Superior temporal gyrus (tissue), 1 donor: ENCODE measurements at regions not wholly inside any gene's neighbourhood (a gene's known extent, or its start where the extent isn't known, plus 50 kb on each side); places are given as distances from the start of the nearest gene placed in this dataset.

ENCODE experiments used
- DNase-seq: peaks from one replicate; pipeline ENCODE4 v3.0.0-alpha.2; 2016; ENCODE audit errors: extremely low spot score

GRCh38 chrX:110858565-110858964 is 62.9 kb upstream of the CHRDL1 start:
- DNase-seq = no peak

DNA sequence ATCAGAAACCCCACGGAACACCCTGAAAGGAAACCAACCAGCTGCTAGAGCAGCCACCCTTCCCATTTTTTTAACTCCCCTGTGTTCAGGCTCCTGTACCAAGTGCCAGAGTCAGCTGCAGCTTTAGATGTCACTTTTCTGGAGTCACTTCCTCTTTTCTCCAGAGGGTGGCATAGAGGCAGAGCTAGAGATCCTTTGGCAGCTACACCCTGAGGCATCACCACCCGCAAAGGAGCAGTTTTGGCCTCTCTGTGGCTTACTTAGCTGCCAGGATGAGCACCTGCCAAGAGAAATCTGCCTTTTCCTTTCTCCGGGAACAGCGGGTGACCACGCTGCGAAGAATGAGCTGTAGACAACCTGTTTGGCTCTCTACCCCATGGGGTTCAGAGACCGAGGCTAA is 58.0 kb upstream of the CHRDL1 start:
- DNase-seq = peak; percentile 46

- peak; percentile 9 for DNase-seq
These were observed 56.6 kb upstream of the CHRDL1 start for GRCh38 chrX:110852180-110852579.

DNA sequence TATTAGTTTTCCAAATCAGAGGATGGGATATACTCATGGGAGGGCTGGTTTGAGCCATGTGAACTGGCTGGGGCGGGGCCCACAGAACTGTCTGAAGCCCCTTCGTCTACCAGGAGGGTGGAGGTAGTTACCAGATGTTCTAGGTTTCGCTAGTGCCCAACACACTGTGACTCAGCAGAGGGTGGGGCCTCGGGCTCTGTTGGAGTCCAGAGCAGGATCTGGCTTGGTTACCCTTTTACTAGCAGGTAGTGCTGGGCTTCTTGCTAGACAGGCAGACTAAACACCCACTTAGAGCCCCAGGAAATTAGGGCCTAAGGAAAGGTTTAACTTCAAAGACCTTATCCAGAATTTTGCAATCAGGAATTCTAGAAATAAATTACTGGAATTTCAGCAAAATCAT is 56.2 kb upstream of the CHRDL1 start:
- DNase-seq = no peak

DNA sequence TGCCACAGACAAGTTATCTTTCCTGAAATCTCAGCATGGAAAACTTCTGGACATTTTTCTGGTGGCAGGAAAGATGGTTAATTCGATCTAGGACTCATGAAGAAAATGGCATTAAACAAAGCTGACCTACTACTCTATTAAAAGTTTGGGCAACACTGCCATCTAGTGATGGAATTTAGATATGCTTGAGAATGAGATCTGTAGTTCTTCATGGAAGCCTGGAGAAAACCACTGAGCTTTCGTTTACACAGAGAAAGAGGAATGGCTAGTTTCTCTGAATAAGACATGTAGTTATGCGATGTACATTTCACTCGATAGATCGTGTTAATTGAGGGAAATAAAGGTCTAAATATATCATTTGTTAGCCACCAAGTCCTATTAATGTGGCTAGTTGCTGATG is 51.7 kb upstream of the CHRDL1 start:
- DNase-seq = peak; percentile 89

DNA sequence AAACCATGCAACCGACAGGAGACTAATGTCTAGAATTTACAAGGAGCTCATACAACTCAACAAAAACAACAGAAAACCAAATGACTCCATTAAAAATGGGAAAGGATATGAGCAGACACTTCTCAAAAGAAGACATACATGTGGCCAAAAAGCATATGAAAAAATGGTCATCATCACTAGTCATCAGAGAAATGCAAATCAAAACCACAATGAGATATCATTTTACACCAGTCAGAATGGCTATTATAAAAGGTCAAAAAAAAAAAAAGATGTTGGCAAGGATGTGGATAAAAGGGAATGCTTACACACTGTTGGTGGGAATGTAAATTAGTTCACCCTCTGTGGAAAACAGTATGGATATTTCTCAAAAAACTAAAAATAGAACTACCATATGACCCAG is 50.5 kb upstream of the CHRDL1 start:
- no peak for DNase-seq
